SK-N-MC (cell line): ENCODE measurements at regions not wholly inside any gene's neighbourhood (a gene's known extent, or its start where the extent isn't known, plus 50 kb on each side); places are given as distances from the start of the nearest gene placed in this dataset.

Experiments used
- EZH2 ChIP-seq: fragments of 200-600 bp; sonication (generic); IDR thresholded peaks from one replicate; pipeline ENCODE4 v1.6.1; 2017; ENCODE audit warnings: antibody characterized with exemption
- FOXP2 ChIP-seq: optimal IDR thresholded peaks from 2 replicates; pipeline ENCODE3; 2011; ENCODE audit warnings: mild to moderate bottlenecking, moderate library complexity; ENCODE audit not compliant: insufficient read depth; ENCODE audit errors: extremely low read length, control extremely low read depth
- POLR2AphosphoS5 ChIP-seq: IDR thresholded peaks from 2 replicates; pipeline ENCODE4 v1.6.1; 2012; ENCODE audit warnings: mild to moderate bottlenecking, low read depth, low read length, borderline replicate concordance

GRCh38 chr1:58923090-58923470 is 139.2 kb upstream of the JUN start:
- TF ChIP-seq EZH2 (no peak), FOXP2 (no peak), POLR2AphosphoS5 (no peak)
